ENCODE measurements at regions not wholly inside any gene's neighbourhood (a gene's known extent, or its start where the extent isn't known, plus 50 kb on each side); places are given as distances from the start of the nearest gene placed in this dataset.
A peak's percentile ranks its signal among the peaks of the same experiment; 100 is the strongest.
"Not testable (repeated sequence)": the region's sequence is repeated elsewhere in the genome, so short reads cannot be mapped to it uniquely, and the experiment has no call there.

- DNase-seq, result no peak
These were observed 119.6 kb upstream of the BRWD3 start for GRCh38 chrX:80929251-80929650.

GRCh38 chrX:80917919-80918318, 108.2 kb upstream of the BRWD3 start:
- no peak for DNase-seq

- not testable (repeated sequence) for DNase-seq
These were observed 102.7 kb upstream of the BRWD3 start for GRCh38 chrX:80912351-80912750.

GRCh38 chrX:80879916-80880315, 70.2 kb upstream of the BRWD3 start:
- no peak for DNase-seq

GRCh38 chrX:80879143-80879542, 69.5 kb upstream of the BRWD3 start:
- DNase-seq, result peak; percentile 33

GRCh38 chrX:80876877-80877276, 67.2 kb upstream of the BRWD3 start:
- DNase-seq, result peak; percentile 2
